ENCODE measurements at regions not wholly inside any gene's neighbourhood (a gene's known extent, or its start where the extent isn't known, plus 50 kb on each side); places are given as distances from the start of the nearest gene placed in this dataset.

DNA sequence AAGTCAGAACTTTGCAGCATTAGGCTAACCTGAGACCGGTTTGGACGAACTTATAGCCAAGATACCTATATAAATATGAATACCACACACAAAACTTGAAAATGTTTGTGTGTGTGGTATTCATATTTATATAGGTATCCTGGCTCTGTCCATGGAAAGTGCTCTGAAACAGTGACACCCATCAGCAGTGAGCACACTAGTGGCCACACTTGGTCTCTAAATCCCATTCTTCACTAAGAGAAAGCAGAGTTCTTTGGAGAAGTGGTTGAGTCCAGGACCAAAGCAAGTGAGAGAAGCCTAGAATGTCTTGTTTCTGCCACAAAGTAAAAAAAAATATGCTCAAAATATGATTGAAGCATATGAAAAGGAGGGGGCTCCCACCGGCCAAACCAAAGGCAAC is 146.5 kb downstream of the TWIST2 start:
- no peak for TF ChIP-seq EZH2 (IDR thresholded peaks at IDR 0.05; ENCODE audit: low read length)
- TF ChIP-seq CTCF (optimal IDR thresholded peaks at IDR 0.05 in 1 of 3, IDR thresholded peaks at IDR 0.05 in 1 of 3, conservative IDR thresholded peaks at IDR 0.05 in 1 of 3; ENCODE audit: extremely low read depth in 1 of 3, insufficient read depth in 2 of 3, low read length in 3 of 3) = no peak

All from keratinocyte (primary cell).